ENCODE measurements at regions not wholly inside any gene's neighbourhood (a gene's known extent, or its start where the extent isn't known, plus 50 kb on each side); places are given as distances from the start of the nearest gene placed in this dataset.

- TF ChIP-seq CTCF (optimal IDR thresholded peaks at IDR 0.05 in 1 of 3, IDR thresholded peaks at IDR 0.05 in 1 of 3, conservative IDR thresholded peaks at IDR 0.05 in 1 of 3; ENCODE audit: extremely low read depth in 1 of 3, insufficient read depth in 2 of 3, low read length in 3 of 3) (peak; percentile 47 to 67 (median 62)), EZH2 (IDR thresholded peaks at IDR 0.05; ENCODE audit: low read length) (no peak)
These were observed 197.2 kb upstream of the ANO3 start for GRCh38 chr11:26134481-26135355.

Measured in keratinocyte (primary cell).